ENCODE measurements at regions not wholly inside any gene's neighbourhood (a gene's known extent, or its start where the extent isn't known, plus 50 kb on each side); places are given as distances from the start of the nearest gene placed in this dataset.

GRCh38 chr5:173745557-173745956 lies 129.1 kb upstream of the BOD1 start:
- no peak for TF ChIP-seq EP300 (IDR thresholded peaks at IDR 0.05)
- no peak for TF ChIP-seq POLR2A (IDR thresholded peaks at IDR 0.05)

All from suprapubic skin (tissue), 2 donors.